Globus pallidus (tissue), 1 donor: ENCODE measurements at regions not wholly inside any gene's neighbourhood (a gene's known extent, or its start where the extent isn't known, plus 50 kb on each side); places are given as distances from the start of the nearest gene placed in this dataset.

ENCODE experiments used
- DNase-seq: peaks from one replicate; pipeline ENCODE4 v3.0.0-alpha.2; 2015; ENCODE audit warnings: low spot score

DNA sequence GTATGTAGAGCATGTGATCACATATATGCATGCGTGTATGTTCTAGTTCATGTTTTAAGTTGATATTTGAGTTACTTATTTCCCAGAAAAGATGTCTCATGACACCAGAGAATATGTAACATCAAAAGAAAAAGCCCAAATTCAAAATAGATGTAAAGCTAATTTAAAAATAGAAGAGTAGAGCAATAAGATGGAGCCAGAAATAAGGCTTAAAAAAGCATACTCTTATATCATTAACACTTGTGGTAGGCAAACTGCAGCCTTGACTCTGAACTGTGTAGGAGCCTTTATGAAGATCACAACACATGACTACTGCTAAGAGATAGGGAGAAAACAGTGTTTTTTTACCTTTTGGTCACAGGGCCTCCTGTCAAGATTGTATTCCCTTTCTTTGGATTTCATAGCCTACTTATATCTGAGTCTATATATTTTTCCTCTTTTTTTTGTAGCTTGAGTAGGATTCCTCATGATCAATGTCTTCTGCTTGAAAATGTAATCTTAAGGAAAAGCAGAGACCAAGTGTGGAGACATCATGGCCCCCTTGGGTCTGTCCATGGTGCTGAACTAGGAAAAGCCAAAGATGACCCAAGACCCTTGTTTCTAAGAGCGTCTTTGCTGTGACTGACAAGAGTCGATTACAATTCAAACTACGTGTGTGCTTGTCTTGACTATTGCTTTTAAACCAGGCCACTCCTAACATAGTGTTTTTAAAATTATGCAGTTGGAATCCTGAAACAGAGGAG is 390.4 kb downstream of the SHISA9 start:
- DNase-seq, result no peak

DNA sequence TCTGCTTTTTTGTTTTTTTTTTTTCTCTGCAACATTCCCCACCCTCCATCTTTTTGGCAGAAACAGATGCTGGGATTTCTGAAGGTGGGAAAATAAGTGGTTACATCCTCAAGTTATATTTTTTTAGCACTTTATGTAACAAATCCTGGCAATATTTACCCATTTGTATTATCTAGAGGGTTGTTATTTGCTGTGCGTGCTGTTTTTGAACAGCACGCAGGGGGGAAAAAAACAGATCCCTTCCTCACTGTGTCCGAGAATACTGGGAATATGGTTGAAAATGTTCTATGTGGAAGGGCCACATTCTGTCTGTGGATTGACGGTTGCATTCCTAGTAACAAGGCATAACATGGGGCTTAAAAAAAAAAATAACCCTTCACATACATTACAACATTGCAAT is 394.8 kb downstream of the SHISA9 start:
- no peak for DNase-seq

DNA sequence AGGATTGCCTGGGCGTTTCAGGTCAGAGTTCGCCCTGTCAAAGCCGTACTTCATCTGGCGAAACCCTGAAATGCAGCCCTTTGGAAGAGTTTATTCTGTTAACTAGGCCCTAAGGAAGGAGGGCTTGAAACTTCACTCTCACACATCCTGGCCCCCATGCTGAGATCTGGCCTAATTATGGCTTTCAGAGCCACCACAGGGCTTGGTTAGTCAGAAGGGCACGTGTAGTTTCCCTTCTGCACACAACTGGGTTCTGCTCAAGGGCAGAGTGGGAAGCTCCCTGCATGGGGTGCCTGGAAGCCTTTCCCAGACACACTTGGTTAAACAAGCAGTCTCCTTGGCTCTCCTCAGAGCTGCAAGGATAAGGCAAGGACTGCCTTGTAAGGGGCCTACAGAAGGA is 397.3 kb downstream of the SHISA9 start:
- DNase-seq, result no peak

DNA sequence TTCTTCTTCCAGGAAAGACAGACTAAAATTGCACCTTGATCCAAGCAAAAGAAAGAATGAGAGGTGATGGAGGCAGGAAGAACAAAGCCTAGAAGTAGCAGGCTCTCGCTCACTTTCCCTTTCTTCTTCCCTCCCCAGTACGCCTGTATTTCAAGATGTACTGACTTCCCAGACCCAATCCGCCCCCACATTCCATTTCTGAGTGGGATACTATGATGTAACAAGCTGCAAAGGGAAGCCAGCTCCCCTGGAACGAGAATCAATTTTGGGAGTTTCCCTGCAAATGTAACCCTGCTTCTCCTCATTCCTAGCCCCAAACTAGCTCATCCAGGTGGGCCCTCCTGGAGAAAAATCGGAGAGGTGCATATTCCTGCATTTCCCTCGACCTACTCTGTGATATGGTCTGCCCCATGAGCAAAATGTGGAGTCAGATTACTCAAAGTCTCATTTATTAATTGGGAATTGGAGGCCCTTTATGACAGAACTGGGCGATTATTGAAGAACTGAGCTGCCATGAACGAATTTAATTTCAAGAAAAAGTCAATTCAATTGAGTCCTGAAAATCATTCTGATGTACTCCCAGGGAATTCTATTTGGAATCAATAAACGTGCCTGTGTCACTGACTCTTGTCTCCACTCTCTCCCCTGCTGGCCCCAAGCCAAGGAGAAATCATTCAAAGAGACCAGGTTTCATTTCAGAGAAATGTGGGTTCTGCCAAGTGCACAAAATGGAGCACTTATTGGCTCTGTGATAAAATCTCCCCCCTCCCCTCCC is 398.9 kb downstream of the SHISA9 start:
- DNase-seq, result no peak

DNA sequence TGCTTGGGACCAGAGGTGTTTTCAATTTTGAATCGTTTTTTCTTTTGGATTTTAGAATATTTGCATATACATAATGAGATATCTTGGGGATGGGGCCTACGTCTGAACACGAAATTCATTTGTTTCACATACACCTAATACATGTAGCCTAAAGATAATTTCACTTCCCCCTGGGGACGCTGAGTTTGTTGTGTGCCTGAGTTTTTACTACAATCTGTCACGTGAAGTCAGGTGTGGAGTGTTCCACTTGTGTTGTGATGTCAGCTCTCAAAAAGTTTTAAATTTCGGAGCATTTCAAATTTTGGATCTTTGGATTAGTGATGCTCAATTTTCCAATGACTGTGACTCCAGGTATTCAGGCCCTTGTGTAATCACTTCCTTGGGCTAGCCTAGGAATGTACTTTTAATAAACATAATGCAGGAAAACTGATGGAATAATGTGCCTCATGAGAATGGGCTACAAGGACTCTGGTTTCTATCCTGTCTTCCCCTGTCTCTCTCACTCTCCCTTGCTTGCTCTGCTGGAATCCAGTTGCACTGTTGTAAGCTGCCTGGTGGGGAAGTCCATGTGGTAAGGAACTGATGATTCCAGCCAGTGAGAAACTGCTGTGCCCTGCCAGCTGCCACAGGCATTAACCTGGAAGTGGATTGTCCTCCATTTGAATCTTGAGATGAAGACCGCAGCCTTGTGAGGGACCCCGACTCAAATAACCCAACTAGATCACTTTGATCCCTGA is 403.8 kb downstream of the SHISA9 start:
- DNase-seq, result no peak

DNA sequence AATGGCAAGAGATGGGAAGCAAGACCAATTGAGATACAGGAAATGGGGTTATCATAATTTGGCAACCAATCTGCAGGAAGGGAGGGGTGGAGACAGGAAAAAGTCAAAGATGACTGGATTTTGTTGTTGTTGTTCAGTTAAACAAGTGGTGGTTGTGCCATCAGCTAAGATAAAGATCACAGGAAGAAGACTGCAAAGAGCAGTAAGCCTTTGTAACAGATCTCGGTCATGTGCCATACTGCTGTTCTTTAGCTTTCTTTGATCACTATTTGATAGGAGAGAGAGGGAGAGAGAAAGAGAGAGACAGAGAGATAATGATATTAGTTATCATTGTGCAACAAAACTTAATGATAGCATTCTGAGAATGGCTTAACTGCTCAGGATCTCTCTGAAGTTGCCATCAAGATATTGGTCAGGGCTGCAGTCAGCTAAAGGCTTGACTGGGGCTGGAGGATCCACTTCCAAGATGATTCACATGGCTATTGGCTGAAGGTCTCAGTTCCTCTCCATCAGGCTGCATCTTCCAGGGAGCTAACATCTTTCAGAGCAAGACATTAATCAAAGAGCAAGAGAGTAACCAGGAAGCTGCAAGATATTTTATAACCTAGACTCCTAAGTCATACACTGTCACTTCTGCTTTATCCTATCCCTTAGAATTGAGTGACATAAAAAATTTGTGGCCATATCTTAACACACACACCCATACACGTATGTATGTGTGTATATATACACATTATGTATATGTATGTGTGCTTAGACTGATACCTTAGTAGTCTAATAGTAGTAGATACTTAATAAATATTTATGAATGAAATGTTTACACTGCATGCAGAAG is 405.0 kb downstream of the SHISA9 start:
- DNase-seq, result no peak

DNA sequence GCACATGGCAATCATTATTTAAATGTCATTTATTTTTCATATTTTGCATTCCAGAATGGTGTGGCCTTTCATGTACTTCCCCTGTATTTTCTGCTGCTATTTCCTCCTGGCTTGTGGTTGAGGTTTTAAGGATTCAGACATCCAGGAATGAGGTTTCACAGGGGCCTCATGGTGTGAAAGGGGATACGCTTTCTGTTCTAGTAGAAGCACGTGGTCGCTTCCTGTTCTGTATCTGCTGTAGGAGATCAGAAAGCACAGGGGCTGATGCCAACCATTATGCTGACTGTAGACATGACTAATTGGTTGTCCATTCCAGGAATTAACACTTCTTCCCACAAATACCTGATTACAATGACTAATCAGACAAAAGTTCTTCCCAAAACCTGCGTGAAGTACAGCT is 405.9 kb downstream of the SHISA9 start:
- DNase-seq, result no peak

DNA sequence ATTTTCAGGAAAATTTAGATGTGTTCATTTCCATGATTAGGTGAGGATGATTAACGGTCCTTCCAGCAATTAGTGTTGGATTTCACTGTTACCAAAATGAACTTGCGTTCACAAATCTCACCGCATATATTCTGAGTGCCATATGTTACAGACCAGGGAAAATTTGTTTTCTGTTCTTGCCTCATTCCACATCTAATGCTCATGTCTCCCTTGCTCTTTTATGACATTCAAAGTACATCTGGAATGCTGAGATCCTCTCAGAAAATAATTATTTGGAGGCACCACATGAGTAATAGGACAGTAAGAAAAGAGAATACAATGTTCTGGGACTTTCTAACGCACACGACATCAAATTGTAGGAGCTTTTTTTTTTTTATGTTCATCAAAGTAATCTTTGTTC is 406.5 kb downstream of the SHISA9 start:
- no peak for DNase-seq

DNA sequence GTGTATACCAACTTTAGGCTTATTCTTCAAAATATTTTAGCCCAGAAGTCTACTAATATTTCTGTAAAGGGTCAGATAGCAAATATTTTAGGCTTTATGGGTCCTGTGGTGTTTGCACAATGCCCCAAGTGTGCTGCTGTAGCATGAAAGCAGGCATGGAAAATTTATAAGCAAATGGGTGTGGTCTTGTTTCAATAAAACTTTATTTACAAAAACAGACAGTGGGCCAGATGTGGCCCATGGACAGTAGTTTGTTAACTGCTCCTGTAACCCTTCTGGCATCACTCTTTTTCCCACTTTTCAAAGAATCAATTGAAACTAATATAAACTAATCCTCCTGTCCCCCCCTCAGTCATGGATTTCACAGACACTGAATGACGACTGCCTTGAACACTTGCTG is 410.7 kb downstream of the SHISA9 start:
- no peak for DNase-seq

DNA sequence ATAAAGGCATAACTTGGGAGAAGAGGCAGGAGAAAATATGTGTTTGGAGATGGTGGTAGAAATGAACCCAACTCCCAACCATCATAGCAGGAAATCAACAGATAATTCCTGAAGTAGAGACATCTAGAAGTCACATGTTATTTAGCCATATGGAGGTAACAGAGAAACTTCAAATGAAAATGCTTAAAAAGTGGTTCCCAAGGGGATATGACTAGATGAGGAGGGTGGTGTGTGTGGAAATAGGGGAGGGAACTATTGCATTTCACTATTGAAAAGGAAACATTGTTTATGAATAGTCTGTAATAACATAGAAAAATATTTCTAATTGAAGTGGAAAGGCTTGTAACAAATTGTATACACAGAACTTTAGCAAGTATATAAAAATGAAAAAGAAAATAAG is 412.0 kb downstream of the SHISA9 start:
- no peak for DNase-seq

DNA sequence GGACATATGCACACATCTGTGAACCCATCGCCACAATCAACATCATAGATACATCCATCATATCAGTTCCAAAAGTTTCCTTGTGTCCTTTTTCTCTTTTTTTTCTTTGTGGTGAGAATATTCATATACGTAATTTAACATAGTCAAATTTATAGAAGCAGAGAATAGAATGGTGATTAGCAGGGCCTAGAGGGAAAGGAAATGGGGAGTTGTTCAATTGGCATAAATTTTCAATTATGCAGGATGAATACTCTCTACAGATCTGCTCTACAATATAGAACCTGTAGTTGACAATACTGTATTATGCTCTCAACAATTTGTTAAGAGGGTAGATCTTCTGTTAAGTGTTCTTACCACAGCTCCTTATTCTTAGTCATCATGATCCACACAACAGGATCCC is 413.2 kb downstream of the SHISA9 start:
- DNase-seq, result no peak

DNA sequence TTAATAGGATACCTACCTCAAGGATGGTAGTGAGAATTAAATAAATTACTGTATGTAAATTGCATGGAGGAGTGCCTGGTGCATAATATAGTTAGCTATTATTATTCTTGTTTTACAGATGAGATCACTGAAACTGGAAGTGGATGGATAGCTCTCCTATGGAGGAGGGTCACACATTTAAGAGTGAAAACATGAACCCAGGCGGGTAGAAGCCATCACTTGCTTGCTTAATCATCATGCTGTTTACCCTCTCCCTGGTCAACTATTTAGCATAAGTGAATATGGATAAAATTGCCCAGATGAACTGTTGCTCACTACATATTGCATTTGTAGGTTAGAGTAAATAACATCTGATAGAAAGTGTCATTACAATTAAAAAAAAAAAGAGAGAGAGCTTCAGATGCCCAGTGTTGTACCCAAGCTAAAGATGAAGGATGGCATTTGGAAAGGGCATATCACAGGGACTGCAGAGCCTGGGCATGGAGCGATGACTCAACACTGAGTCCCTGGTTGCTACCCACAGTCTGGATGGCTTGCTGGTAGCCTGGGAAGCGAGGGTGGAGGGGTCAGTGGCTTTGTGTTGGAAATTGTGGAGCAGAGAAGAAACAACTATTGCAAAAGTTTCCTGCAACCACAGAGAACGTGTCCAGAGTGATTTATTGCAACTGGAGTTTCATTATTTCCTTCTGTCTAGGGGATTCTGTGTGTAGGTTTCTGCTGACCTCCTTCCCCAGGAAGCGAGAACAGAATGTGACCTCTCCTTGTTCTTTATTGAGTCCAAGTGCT is 414.4 kb downstream of the SHISA9 start:
- no peak for DNase-seq

DNA sequence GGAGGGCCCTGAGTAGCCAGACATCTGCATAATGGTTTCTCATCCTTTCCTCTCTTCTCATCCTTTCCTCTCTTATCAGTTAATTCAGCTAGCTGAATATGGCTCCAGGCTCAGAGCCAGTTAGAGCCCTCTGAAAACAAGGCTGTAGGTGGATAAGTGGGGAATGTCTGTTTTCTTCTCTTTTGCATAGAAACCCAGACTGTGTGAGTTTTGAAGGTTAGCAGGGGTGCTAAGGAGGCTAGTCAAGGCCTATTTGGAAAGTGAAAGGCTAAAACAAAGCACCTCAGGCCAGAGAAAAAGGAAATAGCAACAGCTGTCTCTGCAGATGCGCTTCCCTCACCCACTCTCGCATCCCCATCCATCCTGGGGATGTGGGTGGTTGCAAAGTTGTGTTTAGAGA is 420.9 kb downstream of the SHISA9 start:
- DNase-seq, result no peak

DNA sequence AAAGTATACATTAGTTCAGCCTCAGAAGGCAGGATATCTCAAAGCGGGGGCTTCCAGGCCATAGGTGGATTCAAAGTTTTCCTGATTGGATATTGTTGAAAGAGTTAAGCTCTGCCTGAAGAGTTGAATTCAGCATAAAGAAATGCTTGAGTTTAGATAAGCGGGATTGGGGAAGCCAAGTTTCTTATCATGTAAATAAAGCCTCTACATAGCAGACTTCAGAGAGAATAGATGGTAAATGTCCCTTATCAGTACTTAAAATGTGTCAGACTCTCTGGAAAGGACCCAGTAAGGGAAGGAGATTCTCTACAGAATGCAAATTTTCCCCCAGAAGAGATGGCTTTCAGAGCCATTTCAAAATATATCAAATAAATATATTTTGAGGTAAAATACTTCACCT is 423.5 kb downstream of the SHISA9 start:
- no peak for DNase-seq

DNA sequence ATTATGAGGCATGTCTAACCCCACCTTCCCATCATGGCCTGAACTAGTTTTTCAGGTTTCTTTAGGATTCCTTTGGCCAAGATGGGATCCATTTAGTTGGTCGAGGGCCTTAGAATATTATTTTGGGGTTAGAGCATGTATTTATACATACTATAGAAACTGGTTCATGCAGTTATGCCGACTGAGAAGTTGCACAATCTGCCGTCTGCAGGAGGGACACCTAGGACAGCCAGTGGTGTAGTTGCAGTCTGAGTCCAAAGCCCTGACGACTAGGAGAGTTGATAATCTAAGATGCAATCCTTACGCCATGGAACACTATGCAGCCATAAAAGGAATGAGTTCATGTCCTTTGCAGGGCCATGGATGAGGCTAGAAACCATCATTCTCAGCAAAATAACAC is 424.0 kb downstream of the SHISA9 start:
- no peak for DNase-seq

DNA sequence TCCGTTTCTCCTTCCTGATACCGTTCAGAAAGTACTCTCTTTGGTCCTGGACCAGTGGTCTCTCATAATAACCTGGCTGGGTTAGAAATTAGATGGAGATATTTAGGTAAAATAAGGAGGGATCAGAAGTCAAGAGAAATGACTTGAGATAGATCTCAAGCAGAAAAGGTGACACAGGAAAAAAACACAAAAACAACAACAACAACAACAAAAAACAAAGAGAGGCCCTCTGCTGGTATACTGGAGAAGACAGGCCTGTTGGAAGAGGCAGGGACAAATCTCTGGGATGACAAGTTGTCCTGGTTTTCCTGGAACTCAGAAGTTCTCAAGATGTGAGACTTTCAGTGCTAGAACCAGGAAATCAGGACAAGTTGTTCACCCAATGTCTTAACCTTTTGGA is 430.5 kb downstream of the SHISA9 start:
- no peak for DNase-seq

DNA sequence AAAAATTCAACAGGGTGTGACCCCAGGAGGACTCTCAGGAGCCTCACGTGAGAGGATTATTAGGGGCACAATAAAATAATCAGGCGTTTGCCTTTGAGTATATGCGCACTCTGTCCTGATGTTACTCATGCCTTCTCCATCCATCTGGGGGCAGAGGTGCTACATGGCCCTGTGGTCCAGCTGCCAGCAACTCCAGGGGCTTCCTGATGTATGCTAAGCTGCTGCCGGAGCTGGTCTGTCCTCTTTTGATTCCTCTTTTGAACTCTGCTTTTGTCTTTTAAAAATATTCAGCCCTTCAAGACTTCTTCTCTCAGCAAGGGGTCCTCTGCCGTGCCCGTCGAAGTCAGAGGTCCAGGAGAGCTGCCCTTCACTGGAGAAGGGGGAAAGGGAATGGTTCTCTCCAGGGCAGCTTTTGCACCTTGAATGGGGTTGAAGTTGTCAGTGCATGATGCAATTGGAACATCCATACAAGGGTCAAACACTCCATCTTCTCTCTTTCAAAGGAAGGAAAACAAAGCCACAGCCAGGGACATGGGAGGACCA is 431.4 kb downstream of the SHISA9 start:
- no peak for DNase-seq

DNA sequence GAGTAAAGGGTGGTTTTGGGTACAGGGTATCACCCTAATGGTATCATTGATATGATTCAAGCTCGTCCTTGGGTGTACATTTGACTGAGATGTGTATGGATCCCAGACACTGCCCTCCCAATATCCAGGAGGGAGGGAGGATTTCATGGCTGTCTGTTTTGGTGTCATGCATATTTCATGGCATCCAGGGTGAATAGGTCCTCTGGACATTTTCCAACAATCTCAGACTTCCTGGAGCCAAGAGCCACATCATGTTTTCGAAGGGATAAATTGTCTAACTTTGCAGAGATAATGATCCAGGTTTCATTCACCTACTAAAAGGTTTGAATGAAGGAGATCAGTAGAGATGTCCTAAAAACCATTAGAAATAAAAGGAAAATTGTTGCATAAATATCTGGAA is 431.9 kb downstream of the SHISA9 start:
- no peak for DNase-seq

DNA sequence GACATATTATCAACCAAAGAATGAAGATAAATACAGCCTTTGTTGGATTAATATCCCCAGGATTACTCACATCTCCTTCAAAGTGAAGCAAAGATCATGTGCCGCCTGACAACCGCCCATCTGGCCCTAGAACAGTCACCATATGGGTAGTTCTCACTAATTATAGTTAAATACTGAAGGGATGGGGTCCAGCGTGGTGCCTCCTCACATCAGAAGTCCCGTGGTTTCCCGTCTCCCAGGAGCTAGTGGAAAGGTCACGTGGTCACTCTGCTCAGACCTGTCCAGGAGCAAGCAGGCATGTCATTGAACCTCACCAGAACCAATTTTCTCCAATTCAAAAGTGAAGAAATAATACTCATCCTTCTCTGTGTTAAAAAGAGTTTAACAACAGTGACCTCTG is 434.5 kb downstream of the SHISA9 start:
- DNase-seq, result no peak

DNA sequence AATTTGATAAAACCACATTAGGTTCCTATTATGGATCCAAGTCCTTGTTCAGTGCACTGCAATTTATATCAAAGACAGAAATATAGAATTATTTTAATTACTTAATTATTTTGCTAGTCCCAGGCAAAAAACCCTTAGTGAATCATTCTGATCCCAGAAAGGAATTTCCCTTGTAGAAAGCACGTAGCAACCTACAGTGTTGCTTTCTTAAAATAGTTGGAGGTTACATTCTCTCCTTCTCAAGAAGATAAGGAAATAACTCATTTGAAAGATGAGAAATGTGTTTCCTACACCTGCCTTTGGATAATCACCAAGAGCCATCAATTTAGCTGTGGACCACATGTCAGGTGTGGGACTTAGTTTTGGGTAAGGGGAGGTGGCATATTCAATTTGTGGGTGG is 434.9 kb downstream of the SHISA9 start:
- no peak for DNase-seq
